IPS-15b (cell line): ENCODE measurements at regions not wholly inside any gene's neighbourhood (a gene's known extent, or its start where the extent isn't known, plus 50 kb on each side); places are given as distances from the start of the nearest gene placed in this dataset.

ENCODE experiments used
- H3K27me3 ChIP-seq: one replicate; pipeline ENCODE4 v1.6.1; 2013; ENCODE audit warnings: low read length; ENCODE audit not compliant: control insufficient read depth, insufficient read depth
- H3K36me3 ChIP-seq: one replicate; pipeline ENCODE4 v1.6.1; 2013; ENCODE audit warnings: low read length; ENCODE audit not compliant: control insufficient read depth, insufficient read depth
- H3K4me1 ChIP-seq: one replicate; pipeline ENCODE4 v1.6.1; 2013; ENCODE audit warnings: mild to moderate bottlenecking, low read length; ENCODE audit not compliant: control insufficient read depth, insufficient read depth
- H3K4me3 ChIP-seq: one replicate; pipeline ENCODE4 v1.5.1; 2013; ENCODE audit warnings: low read depth, low read length
- H3K9ac ChIP-seq: one replicate; pipeline ENCODE4 v1.6.1; 2013; ENCODE audit warnings: low read depth, mild to moderate bottlenecking, low read length
- H3K9me3 ChIP-seq: one replicate; pipeline ENCODE4 v1.6.1; 2013; ENCODE audit warnings: mild to moderate bottlenecking, low read length; ENCODE audit not compliant: control insufficient read depth, insufficient read depth

DNA sequence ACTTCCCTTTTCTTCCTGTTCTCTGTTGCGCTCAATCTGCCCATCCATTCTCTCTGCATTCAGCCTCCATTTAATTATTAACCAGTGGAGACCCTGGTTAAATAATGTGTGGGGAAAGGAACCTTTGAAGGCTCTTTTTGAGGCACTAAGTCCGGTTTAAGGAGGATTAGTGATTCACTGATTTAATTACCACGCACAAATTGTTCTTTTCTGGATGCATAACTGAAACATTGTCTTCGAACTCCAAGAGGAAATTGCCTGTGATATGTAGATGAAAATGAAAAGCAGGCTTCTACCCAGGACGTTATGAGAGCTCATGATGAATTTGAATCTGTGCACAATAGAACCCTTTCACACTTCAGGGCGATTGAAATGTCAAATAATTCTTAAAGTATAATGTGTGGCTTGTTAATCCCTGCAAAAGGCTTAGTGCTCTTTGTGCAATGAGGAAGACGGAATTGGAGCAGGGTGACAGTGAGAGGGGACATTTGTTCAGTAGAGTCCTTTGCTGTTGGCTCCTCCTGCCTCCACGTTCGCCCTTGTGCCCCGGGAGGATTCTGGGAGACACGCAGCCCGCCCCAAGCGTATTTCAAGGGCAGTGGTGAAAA, 51.1 kb upstream of the ZNF236 start:
- Histone ChIP-seq H3K4me1 (no peaks in the 10 kb centered on the region), H3K36me3 (no peaks in the 10 kb centered on the region)

GRCh38 chr18:76767954-76768353, 54.4 kb upstream of the ZNF236 start:
- H3K9ac ChIP-seq = no peak overlapping the region
- H3K4me1 ChIP-seq = no peaks in the 10 kb centered on the region
- H3K27me3 ChIP-seq = no peaks in the 10 kb centered on the region
- H3K9me3 ChIP-seq = no peaks in the 10 kb centered on the region
- H3K36me3 ChIP-seq = no peaks in the 10 kb centered on the region
- H3K4me3 ChIP-seq = no peak overlapping the region

More for the DNA sequence above, 51.1 kb upstream of the ZNF236 start:
- H3K9ac ChIP-seq = no peak overlapping the region
- H3K9me3 ChIP-seq = no peaks in the 10 kb centered on the region
- H3K27me3 ChIP-seq = no peaks in the 10 kb centered on the region
- H3K4me3 ChIP-seq = no peak overlapping the region

- Histone ChIP-seq H3K9ac (no peak overlapping the region), H3K27me3 (no peaks in the 10 kb centered on the region), H3K4me3 (no peak overlapping the region), H3K36me3 (no peaks in the 10 kb centered on the region), H3K9me3 (no peaks in the 10 kb centered on the region), H3K4me1 (no peaks in the 10 kb centered on the region)
Measured at GRCh38 chr18:76766429-76766828, 55.9 kb upstream of the ZNF236 start.

GRCh38 chr18:76765649-76766048, 56.7 kb upstream of the ZNF236 start:
- no peaks in the 10 kb centered on the region for H3K36me3 ChIP-seq
- no peak overlapping the region for H3K4me3 ChIP-seq
- no peaks in the 10 kb centered on the region for H3K27me3 ChIP-seq
- H3K4me1 ChIP-seq = no peaks in the 10 kb centered on the region
- no peaks in the 10 kb centered on the region for H3K9me3 ChIP-seq
- H3K9ac ChIP-seq = no peak overlapping the region

DNA sequence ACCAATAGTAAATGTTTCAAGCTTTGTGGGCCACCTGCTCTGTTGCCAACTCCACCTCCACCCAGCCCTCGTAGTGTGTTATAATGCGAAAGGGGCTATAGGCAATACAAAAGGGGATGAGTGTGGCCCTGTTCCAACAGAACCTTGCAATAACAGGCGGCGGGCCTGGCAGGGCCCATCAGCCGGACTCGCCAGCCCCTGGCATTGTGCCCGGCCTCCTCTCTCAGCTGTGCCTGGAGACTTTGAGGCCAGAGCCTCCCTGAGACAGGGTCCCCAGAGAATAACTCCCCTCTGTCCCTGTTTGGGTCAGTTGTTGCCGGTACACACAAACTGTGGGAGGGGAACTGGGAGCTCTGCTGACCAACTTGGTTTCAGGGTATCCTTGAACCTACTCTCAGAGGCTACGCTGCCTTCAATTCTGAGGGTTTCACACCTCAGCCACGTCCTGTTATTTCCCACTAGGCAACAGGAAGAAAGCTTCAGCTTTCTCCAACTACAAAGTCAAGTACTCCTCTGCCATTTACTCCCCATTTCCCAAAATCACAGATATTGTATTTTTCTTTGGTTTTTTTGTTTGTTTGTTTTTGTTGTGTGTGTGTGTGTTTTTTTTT, 58.0 kb upstream of the ZNF236 start:
- no peaks in the 10 kb centered on the region for H3K36me3 ChIP-seq
- no peaks in the 10 kb centered on the region for H3K4me1 ChIP-seq
- no peaks in the 10 kb centered on the region for H3K27me3 ChIP-seq
- H3K9ac ChIP-seq = no peak overlapping the region
- no peaks in the 10 kb centered on the region for H3K9me3 ChIP-seq
- no peak overlapping the region for H3K4me3 ChIP-seq

DNA sequence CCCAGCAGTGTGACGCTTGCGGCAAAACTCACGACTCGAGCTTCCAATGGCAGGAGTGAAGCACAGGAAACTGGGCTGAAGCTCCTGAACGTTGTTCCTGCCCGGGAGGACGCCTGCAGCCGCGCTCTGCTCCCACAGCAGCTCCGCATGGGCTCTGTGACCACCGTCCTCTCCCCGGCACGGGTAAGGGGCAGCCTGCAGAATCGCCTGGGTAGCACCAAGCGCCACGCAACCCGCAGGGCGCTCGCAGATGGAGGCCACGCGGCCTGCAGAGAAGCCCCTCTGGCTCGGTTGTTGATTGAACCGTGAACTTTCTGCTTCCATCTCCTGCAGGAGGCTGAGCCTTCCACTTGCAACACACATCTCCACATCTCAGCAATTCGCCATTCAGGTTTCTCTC, 63.3 kb upstream of the ZNF236 start:
- H3K27me3 ChIP-seq = no peaks in the 10 kb centered on the region
- no peaks in the 10 kb centered on the region for H3K4me1 ChIP-seq
- no peak overlapping the region for H3K9ac ChIP-seq
- H3K36me3 ChIP-seq = no peaks in the 10 kb centered on the region
- H3K9me3 ChIP-seq = no peaks in the 10 kb centered on the region
- H3K4me3 ChIP-seq = no peak overlapping the region

DNA sequence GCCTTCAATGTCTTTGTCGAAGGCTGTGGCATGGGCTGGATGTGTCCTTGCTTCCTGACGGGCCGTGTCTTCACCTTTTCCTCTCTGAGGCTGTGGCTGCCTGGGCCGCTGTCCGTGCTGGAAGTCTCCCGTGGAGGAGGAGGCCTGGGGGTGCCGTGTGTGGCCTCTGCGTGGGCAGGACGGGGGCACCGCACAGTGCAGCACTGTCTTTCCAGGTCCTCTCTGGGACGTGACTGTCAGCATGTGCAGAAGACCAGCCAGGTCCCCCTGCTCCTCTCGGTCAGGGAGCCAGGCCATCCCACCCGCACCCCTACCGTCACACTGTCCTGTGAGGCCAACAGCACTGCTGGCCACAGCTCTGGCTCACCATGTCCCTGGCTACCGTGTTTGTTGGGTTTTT, 64.4 kb upstream of the ZNF236 start:
- no peaks in the 10 kb centered on the region for H3K27me3 ChIP-seq

DNA sequence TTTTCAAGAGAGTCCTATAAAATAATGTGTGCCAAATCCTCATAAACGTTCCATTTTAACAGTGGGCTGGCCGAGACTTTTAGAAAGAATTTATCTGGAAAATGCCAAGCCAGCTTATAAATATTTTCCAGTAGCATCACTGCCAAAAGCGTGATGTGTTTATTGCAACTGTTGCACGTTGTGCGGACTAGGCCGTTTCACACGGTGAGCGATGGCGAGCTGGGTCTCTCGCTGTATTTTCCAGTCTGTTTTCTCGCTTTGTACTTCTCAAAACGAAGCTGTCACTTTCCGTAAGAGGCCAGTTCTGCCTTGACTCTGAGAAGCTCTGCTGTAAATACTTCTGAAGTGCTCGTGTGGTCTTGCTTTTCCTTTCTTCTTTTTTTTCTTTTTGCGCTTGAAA, 65.0 kb upstream of the ZNF236 start:
- H3K4me3 ChIP-seq = no peak overlapping the region
- no peaks in the 10 kb centered on the region for H3K27me3 ChIP-seq
- no peaks in the 10 kb centered on the region for H3K9me3 ChIP-seq
- no peak overlapping the region for H3K9ac ChIP-seq
- H3K4me1 ChIP-seq = no peaks in the 10 kb centered on the region
- no peaks in the 10 kb centered on the region for H3K36me3 ChIP-seq

More for the DNA sequence above, 64.4 kb upstream of the ZNF236 start:
- Histone ChIP-seq H3K4me3 (no peak overlapping the region), H3K9me3 (no peaks in the 10 kb centered on the region), H3K4me1 (no peaks in the 10 kb centered on the region), H3K9ac (no peak overlapping the region), H3K36me3 (no peaks in the 10 kb centered on the region)

- Histone ChIP-seq H3K4me3 (no peak overlapping the region), H3K4me1 (no peaks in the 10 kb centered on the region), H3K9me3 (no peaks in the 10 kb centered on the region), H3K27me3 (no peaks in the 10 kb centered on the region), H3K9ac (no peak overlapping the region), H3K36me3 (no peaks in the 10 kb centered on the region)
Measured at GRCh38 chr18:76756531-76757253, 65.7 kb upstream of the ZNF236 start.

- Histone ChIP-seq H3K9me3 (peaks cover 6% of the 10 kb centered on the region), H3K4me3 (no peak overlapping the region), H3K27me3 (no peaks in the 10 kb centered on the region), H3K36me3 (no peaks in the 10 kb centered on the region), H3K9ac (no peak overlapping the region), H3K4me1 (no peaks in the 10 kb centered on the region)
Measured at GRCh38 chr18:76754351-76754750, 68.0 kb upstream of the ZNF236 start.

DNA sequence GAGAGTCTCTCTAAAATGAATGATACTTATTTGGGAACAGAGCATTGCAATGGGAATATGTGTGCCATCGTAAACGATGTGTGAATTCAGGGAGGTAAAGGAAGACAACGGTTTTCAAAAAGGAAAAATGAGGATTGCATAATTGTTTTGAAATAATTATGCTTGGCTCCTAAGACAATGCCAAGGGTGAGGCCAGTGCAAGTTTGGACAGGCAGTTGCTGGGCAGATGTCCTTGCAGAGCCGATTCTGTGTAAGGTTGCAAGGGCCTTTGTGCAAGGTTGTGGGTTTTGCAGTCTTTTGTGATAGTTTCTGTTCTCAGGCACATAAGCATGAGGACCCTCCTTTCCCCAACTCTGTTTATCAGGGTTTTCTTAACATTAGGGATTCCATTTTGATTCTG, 70.0 kb upstream of the ZNF236 start:
- Histone ChIP-seq H3K27me3 (no peaks in the 10 kb centered on the region), H3K9me3 (peaks cover 15% of the 10 kb centered on the region), H3K9ac (no peak overlapping the region), H3K36me3 (no peaks in the 10 kb centered on the region), H3K4me3 (no peak overlapping the region), H3K4me1 (no peaks in the 10 kb centered on the region)
